NCI-H2171 treated with DMSO at 0.1 percent for 48 hours (cell line): ENCODE measurements at regions not wholly inside any gene's neighbourhood (a gene's known extent, or its start where the extent isn't known, plus 50 kb on each side); places are given as distances from the start of the nearest gene placed in this dataset.
A peak's percentile ranks its signal among the peaks of the same experiment; 100 is the strongest.
"Not testable (repeated sequence)": the region's sequence is repeated elsewhere in the genome, so short reads cannot be mapped to it uniquely, and the experiment has no call there.

Experiments
- DNase-seq: peaks from one replicate; lab custom pipeline; 2025; lab: John Stamatoyannopoulos, UW

GRCh38 chr5:106017243-106017857, 1653.4 kb downstream of the EFNA5 start:
- no peak for DNase-seq

- DNase-seq, result no peak
These were observed 1656.5 kb downstream of the EFNA5 start for GRCh38 chr5:106014262-106014661.

GRCh38 chr5:106006242-106006641, 1664.5 kb downstream of the EFNA5 start:
- DNase-seq, result no peak

- not testable (repeated sequence) for DNase-seq
These were observed 1671.7 kb downstream of the EFNA5 start for GRCh38 chr5:105998991-105999390.

GRCh38 chr5:105993027-105993426, 1677.7 kb downstream of the EFNA5 start:
- DNase-seq, result no peak

GRCh38 chr5:105982526-105982925, 1688.2 kb downstream of the EFNA5 start:
- no peak for DNase-seq

GRCh38 chr5:105978011-105978410, 1692.7 kb downstream of the EFNA5 start:
- DNase-seq, result no peak

GRCh38 chr5:105977163-105977562, 1693.6 kb downstream of the EFNA5 start:
- no peak for DNase-seq

GRCh38 chr5:105970919-105971318, 1699.8 kb downstream of the EFNA5 start:
- DNase-seq, result no peak

GRCh38 chr5:105968981-105969380, 1701.8 kb downstream of the EFNA5 start:
- no peak for DNase-seq

- DNase-seq, result no peak
These were observed 1707.0 kb downstream of the EFNA5 start for GRCh38 chr5:105963696-105964255.

GRCh38 chr5:105961572-105961971, 1709.2 kb downstream of the EFNA5 start:
- no peak for DNase-seq

- no peak for DNase-seq
These were observed 1714.1 kb downstream of the EFNA5 start for GRCh38 chr5:105956456-105957196.

- DNase-seq, result peak; percentile 36
These were observed 1716.4 kb downstream of the EFNA5 start for GRCh38 chr5:105954341-105954740.

GRCh38 chr5:105953616-105954015, 1717.1 kb downstream of the EFNA5 start:
- DNase-seq, result peak; percentile 75

- DNase-seq, result peak; percentile 92
These were observed 1717.9 kb downstream of the EFNA5 start for GRCh38 chr5:105952875-105953274.

- no peak for DNase-seq
These were observed 1723.3 kb downstream of the EFNA5 start for GRCh38 chr5:105947461-105947860.

- no peak for DNase-seq
These were observed 1725.3 kb downstream of the EFNA5 start for GRCh38 chr5:105945203-105945972.

- no peak for DNase-seq
These were observed 1730.6 kb downstream of the EFNA5 start for GRCh38 chr5:105940181-105940580.

GRCh38 chr5:105934171-105934570, 1736.6 kb downstream of the EFNA5 start:
- no peak for DNase-seq

- DNase-seq, result no peak
These were observed 1738.8 kb downstream of the EFNA5 start for GRCh38 chr5:105931881-105932421.

- DNase-seq, result no peak
These were observed 1740.9 kb downstream of the EFNA5 start for GRCh38 chr5:105929858-105930257.
